IMR-90 (cell line): ENCODE measurements at regions not wholly inside any gene's neighbourhood (a gene's known extent, or its start where the extent isn't known, plus 50 kb on each side); places are given as distances from the start of the nearest gene placed in this dataset.

Experiments
- ATAC-seq: fragments of 200-7000 bp; cut with Tn5 transposase; 2 replicates; pipeline ENCODE4 v1.9.1; 2020; ENCODE audit warnings: low read depth, mild to moderate bottlenecking, moderate library complexity
- BruUV-seq: library from RNA; stranded (reverse); fragments of 400-500 nt; replicated peaks from 2 replicates; lab custom pipeline; 2021; lab: Mats Ljungman, UMichigan
- CTCF ChIA-PET: fragments of 300-600 bp; formaldehyde crosslinking; extraction: SDS; loops from one replicate; lab custom pipeline; 2021; ENCODE audit warnings: antibody characterized with exemption; lab: Yijun Ruan, JAX
- POLR2A ChIA-PET: fragments of 300-600 bp; sonication (Branson Sonifier 250); formaldehyde crosslinking; loops from one replicate; lab custom pipeline; 2022; ENCODE audit warnings: antibody characterized with exemption; ENCODE audit not compliant: unreplicated experiment; lab: Charles Lee
- DNase-seq: peaks from one replicate; pipeline ENCODE4 v3.0.0; 2013
- H2AFZ ChIP-seq: replicated peaks from 2 replicates; pipeline ENCODE3; 2013; ENCODE audit warnings: low read length, mild to moderate bottlenecking; ENCODE audit not compliant: poor library complexity
- H2AK5ac ChIP-seq: 2 replicates; pipeline ENCODE4 v1.6.1; 2013; ENCODE audit warnings: low read depth, low read length, inconsistent platforms
- H2AK9ac ChIP-seq: replicated peaks from 2 replicates; pipeline ENCODE3; 2013; ENCODE audit warnings: mild to moderate bottlenecking, low read depth, low read length, moderate library complexity; ENCODE audit not compliant: poor library complexity
- H2BK120ac ChIP-seq: 2 replicates; pipeline ENCODE4 v1.6.1; 2013; ENCODE audit warnings: low read depth, low read length, inconsistent platforms
- H2BK15ac ChIP-seq: 3 replicates; pipeline ENCODE4 v1.6.1; 2013; ENCODE audit warnings: low read depth, low read length, inconsistent platforms
- H2BK20ac ChIP-seq: 2 replicates; pipeline ENCODE4 v1.6.1; 2013; ENCODE audit warnings: low read depth, mild to moderate bottlenecking, inconsistent platforms, low read length, moderate library complexity
- H2BK5ac ChIP-seq: 2 replicates; pipeline ENCODE4 v1.6.1; 2013; ENCODE audit warnings: mild to moderate bottlenecking, low read depth, low read length, inconsistent platforms; ENCODE audit not compliant: poor library complexity, severe bottlenecking
- H3K14ac ChIP-seq: replicated peaks from 2 replicates; pipeline ENCODE4 v1.6.1; 2013; ENCODE audit warnings: low read depth, low read length, inconsistent platforms
- H3K18ac ChIP-seq: 2 replicates; pipeline ENCODE4 v1.6.1; 2013; ENCODE audit warnings: low read depth, low read length, control low read depth
- H3K23ac ChIP-seq: 2 replicates; pipeline ENCODE4 v1.6.1; 2013; ENCODE audit warnings: low read depth, low read length, inconsistent platforms
- H3K27ac ChIP-seq: 2 replicates; pipeline ENCODE4 v1.5.1; 2013; ENCODE audit warnings: mild to moderate bottlenecking, control low read depth, low read length; ENCODE audit not compliant: insufficient read depth
- H3K27me3 ChIP-seq: 2 replicates; pipeline ENCODE4 v1.6.1; 2013; ENCODE audit warnings: low read length; ENCODE audit not compliant: control insufficient read depth, insufficient read depth
- H3K36me3 ChIP-seq: 2 replicates; pipeline ENCODE4 v1.6.1; 2013; ENCODE audit warnings: low read length, mixed read lengths; ENCODE audit not compliant: control insufficient read depth, insufficient read depth
- H3K4ac ChIP-seq: 2 replicates; pipeline ENCODE4 v1.6.1; 2013; ENCODE audit warnings: low read depth, low read length, inconsistent platforms
- H3K4me1 ChIP-seq: 2 replicates; pipeline ENCODE4 v1.6.1; 2013; ENCODE audit warnings: low read length, mixed read lengths; ENCODE audit not compliant: control insufficient read depth, insufficient read depth
- H3K4me2 ChIP-seq: 2 replicates; pipeline ENCODE4 v1.6.1; 2013; ENCODE audit warnings: low read depth, mild to moderate bottlenecking, control low read depth, low read length, moderate library complexity
- H3K4me3 ChIP-seq: 2 replicates; pipeline ENCODE4 v1.5.1; 2013; ENCODE audit warnings: low read depth, mild to moderate bottlenecking, control low read depth, low read length, moderate library complexity; ENCODE audit not compliant: insufficient read depth
- H3K56ac ChIP-seq: 2 replicates; pipeline ENCODE4 v1.6.1; 2013; ENCODE audit warnings: low read length, inconsistent platforms; ENCODE audit not compliant: insufficient read depth; ENCODE audit errors: extremely low read depth
- H3K79me1 ChIP-seq, 2 experiments: 2 replicates each; pipeline ENCODE4 v1.6.1; 2013; ENCODE audit warnings: low read length in 2 of 2, inconsistent platforms in 1 of 2, low read depth in 1 of 2
- H3K9ac ChIP-seq: 2 replicates; pipeline ENCODE4 v1.6.1; 2013; ENCODE audit warnings: low read depth, low read length, control low read depth
- H3K9me1 ChIP-seq: 2 replicates; pipeline ENCODE4 v1.6.1; 2013; ENCODE audit warnings: low read length, inconsistent platforms; ENCODE audit not compliant: insufficient read depth
- H3K9me3 ChIP-seq: 2 replicates; pipeline ENCODE4 v1.6.1; 2013; ENCODE audit warnings: low read length; ENCODE audit not compliant: control insufficient read depth, insufficient read depth
- H4K20me1 ChIP-seq: 2 replicates; pipeline ENCODE4 v1.6.1; 2013; ENCODE audit warnings: low read length, inconsistent platforms; ENCODE audit not compliant: insufficient read depth
- H4K5ac ChIP-seq: 2 replicates; pipeline ENCODE4 v1.6.1; 2013; ENCODE audit warnings: mild to moderate bottlenecking, low read depth, low read length, control low read depth
- H4K8ac ChIP-seq, 2 experiments: 2 replicates each; pipeline ENCODE4 v1.6.1; 2013; ENCODE audit warnings: low read depth in 2 of 2, low read length in 2 of 2, control low read depth in 1 of 2, inconsistent platforms in 1 of 2
- H4K91ac ChIP-seq: 2 replicates; pipeline ENCODE4 v1.6.1; 2013; ENCODE audit warnings: low read depth, low read length, inconsistent platforms; ENCODE audit not compliant: insufficient read depth
- BHLHE40 ChIP-seq: fragments of 150-350 bp; IDR thresholded peaks from 2 replicates; pipeline ENCODE4 v1.6.1; 2016; ENCODE audit warnings: mild to moderate bottlenecking, low read depth, low read length
- CEBPB ChIP-seq: IDR thresholded peaks from 2 replicates; pipeline ENCODE4 v1.6.1; 2012; ENCODE audit warnings: low read depth, low read length, improper control_type of control experiment
- CHD1 ChIP-seq: IDR thresholded peaks from 2 replicates; pipeline ENCODE4 v1.6.1; 2012; ENCODE audit warnings: low read depth, low read length, improper control_type of control experiment
- FOS ChIP-seq: fragments of 150-350 bp; IDR thresholded peaks from 2 replicates; pipeline ENCODE4 v1.6.1; 2016; ENCODE audit warnings: low read depth, low read length
- MAFK ChIP-seq: IDR thresholded peaks from 2 replicates; pipeline ENCODE4 v1.6.1; 2012; ENCODE audit warnings: low read depth, low read length, improper control_type of control experiment
- MAZ ChIP-seq: IDR thresholded peaks from 2 replicates; pipeline ENCODE4 v1.6.1; 2012; ENCODE audit warnings: low read depth, mild to moderate bottlenecking, low read length, improper control_type of control experiment, moderate library complexity, borderline replicate concordance
- MXI1 ChIP-seq: IDR thresholded peaks from 2 replicates; pipeline ENCODE4 v1.6.1; 2012; ENCODE audit warnings: low read depth, mild to moderate bottlenecking, low read length, moderate library complexity, borderline replicate concordance
- NFE2L2 ChIP-seq: fragments of 150-350 bp; IDR thresholded peaks from 2 replicates; pipeline ENCODE4 v1.6.1; 2016; ENCODE audit warnings: low read depth, mild to moderate bottlenecking, low read length
- POLR2A ChIP-seq: IDR thresholded peaks from 2 replicates; pipeline ENCODE4 v1.6.1; 2012; ENCODE audit warnings: mild to moderate bottlenecking, low read depth, low read length
- RAD21 ChIP-seq: IDR thresholded peaks from 2 replicates; pipeline ENCODE4 v1.6.1; 2012; ENCODE audit warnings: low read length, improper control_type of control experiment
- RCOR1 ChIP-seq: IDR thresholded peaks from 2 replicates; pipeline ENCODE4 v1.6.1; 2012; ENCODE audit warnings: mild to moderate bottlenecking, low read length, improper control_type of control experiment; ENCODE audit not compliant: insufficient replicate concordance
- RFX5 ChIP-seq: IDR thresholded peaks from 2 replicates; pipeline ENCODE4 v1.8.0; 2012; ENCODE audit warnings: low read depth, mild to moderate bottlenecking, low read length, moderate library complexity
- SMC3 ChIP-seq: fragments of 150-350 bp; IDR thresholded peaks from 2 replicates; pipeline ENCODE4 v1.6.1; 2016; ENCODE audit warnings: low read depth, mild to moderate bottlenecking, antibody characterized with exemption, low read length, moderate library complexity
- WGBS, 2 experiments: methylation state at CpG; one replicate each; pipeline versions ENCODE4 v1.1.5 to v1.1.7; 2013; ENCODE audit warnings: missing lambda C conversion rate in 2 of 2; ENCODE audit not compliant: insufficient read length in 1 of 2; ENCODE audit errors: extremely low coverage in 2 of 2; 5-methylcytosine and 5-hydroxymethylcytosine counted together
- dilution Hi-C: fragments of 300-500 bp; cut with HindIII; formaldehyde crosslinking; loops from one replicate; pipeline ENCODE4 v1.14.3; 2018; ENCODE audit warnings: low sequenced_read_pairs; ENCODE audit not compliant: unreplicated experiment
- in situ Hi-C: fragments of 300-500 bp; cut with MboI; formaldehyde crosslinking; loops from 3 replicates; pipeline ENCODE4 v1.14.3; 2019; ENCODE audit warnings: low sequenced_read_pairs, inconsistent platforms, mixed read lengths
- intact Hi-C: fragments of 100-400 bp; cut with micrococcal nuclease; formaldehyde crosslinking; loops from 2 replicates; pipeline ENCODE4 v1.10.0; 2022
- TF ChIP-seq, protein P1 (sequence below): conservative IDR thresholded peaks from 2 replicates; pipeline ENCODE4 v1.5.1; 2012; ENCODE audit warnings: mild to moderate bottlenecking, low read depth, low read length, improper control_type of control experiment
- TF ChIP-seq, protein P2 (sequence below): fragments of 150-350 bp; IDR thresholded peaks from 2 replicates; pipeline ENCODE4 v1.6.1; 2017; ENCODE audit warnings: mild to moderate bottlenecking, antibody characterized with exemption, low read length, low read depth
- TF ChIP-seq, protein P3 (sequence below): fragments of 150-350 bp; IDR thresholded peaks from 2 replicates; pipeline ENCODE4 v1.6.1; 2016; ENCODE audit warnings: low read depth, mild to moderate bottlenecking, low read length, moderate library complexity, borderline replicate concordance

DNA sequence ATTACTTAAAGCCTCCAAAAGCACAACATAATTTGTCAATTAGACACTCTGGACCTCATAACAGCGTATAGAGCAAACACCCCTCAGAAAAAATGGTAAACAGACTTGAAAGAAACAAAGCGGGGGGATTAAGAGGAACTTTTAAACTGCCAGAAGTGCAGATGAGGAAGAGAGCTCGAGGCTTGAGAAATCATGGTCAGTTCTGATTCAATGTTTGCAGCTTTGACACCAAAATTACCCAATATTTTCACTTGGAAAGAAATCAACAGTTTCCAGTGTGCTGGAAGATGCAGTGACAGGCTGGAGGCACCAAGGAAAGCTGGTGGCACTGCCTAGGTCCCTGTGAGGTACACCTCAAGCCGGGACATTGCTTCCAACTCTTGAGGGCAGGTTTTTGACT, 180.9 kb upstream of the TOX3 start:
- no peaks in the 10 kb centered on the region for H3K27me3 ChIP-seq
- no peak overlapping the region for H3K4me2 ChIP-seq
- no peak overlapping the region for H2BK120ac ChIP-seq
- no peak overlapping the region for H3K27ac ChIP-seq
- no peaks in the 10 kb centered on the region for H3K36me3 ChIP-seq
- no CpG with 5 or more reads among the region's 4 CpGs for WGBS, 2 experiments
- BruUV-seq: no TSS peak
- DNase-seq (no peak), ATAC-seq (no peak)
- TF ChIP-seq, protein P1, sequence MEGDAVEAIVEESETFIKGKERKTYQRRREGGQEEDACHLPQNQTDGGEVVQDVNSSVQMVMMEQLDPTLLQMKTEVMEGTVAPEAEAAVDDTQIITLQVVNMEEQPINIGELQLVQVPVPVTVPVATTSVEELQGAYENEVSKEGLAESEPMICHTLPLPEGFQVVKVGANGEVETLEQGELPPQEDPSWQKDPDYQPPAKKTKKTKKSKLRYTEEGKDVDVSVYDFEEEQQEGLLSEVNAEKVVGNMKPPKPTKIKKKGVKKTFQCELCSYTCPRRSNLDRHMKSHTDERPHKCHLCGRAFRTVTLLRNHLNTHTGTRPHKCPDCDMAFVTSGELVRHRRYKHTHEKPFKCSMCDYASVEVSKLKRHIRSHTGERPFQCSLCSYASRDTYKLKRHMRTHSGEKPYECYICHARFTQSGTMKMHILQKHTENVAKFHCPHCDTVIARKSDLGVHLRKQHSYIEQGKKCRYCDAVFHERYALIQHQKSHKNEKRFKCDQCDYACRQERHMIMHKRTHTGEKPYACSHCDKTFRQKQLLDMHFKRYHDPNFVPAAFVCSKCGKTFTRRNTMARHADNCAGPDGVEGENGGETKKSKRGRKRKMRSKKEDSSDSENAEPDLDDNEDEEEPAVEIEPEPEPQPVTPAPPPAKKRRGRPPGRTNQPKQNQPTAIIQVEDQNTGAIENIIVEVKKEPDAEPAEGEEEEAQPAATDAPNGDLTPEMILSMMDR: no peak
- TF ChIP-seq FOS: no peak
- TF ChIP-seq, protein P2, sequence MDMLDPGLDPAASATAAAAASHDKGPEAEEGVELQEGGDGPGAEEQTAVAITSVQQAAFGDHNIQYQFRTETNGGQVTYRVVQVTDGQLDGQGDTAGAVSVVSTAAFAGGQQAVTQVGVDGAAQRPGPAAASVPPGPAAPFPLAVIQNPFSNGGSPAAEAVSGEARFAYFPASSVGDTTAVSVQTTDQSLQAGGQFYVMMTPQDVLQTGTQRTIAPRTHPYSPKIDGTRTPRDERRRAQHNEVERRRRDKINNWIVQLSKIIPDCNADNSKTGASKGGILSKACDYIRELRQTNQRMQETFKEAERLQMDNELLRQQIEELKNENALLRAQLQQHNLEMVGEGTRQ: no peak
- TF ChIP-seq BHLHE40: no peak
- TF ChIP-seq MAFK: no peak
- TF ChIP-seq RAD21: no peak
- TF ChIP-seq SMC3: no peak
- no peak for TF ChIP-seq CHD1
- TF ChIP-seq RCOR1: no peak
- TF ChIP-seq RFX5: no peak
- TF ChIP-seq NFE2L2: no peak
- TF ChIP-seq, protein P3, sequence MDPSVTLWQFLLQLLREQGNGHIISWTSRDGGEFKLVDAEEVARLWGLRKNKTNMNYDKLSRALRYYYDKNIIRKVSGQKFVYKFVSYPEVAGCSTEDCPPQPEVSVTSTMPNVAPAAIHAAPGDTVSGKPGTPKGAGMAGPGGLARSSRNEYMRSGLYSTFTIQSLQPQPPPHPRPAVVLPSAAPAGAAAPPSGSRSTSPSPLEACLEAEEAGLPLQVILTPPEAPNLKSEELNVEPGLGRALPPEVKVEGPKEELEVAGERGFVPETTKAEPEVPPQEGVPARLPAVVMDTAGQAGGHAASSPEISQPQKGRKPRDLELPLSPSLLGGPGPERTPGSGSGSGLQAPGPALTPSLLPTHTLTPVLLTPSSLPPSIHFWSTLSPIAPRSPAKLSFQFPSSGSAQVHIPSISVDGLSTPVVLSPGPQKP: no peak
- TF ChIP-seq POLR2A: no peak
- TF ChIP-seq MXI1: no peak
- TF ChIP-seq CEBPB: no peak
- no peak for TF ChIP-seq MAZ
- in situ Hi-C loops (no loop called here), dilution Hi-C loops (no loop called here), intact Hi-C loops (no loop called here)
- H3K9me3 ChIP-seq: peaks cover 8% of the 10 kb centered on the region
- H2AK9ac ChIP-seq: no peak overlapping the region
- no peaks in the 10 kb centered on the region for H3K4me1 ChIP-seq
- H3K18ac ChIP-seq: no peak overlapping the region
- H3K4ac ChIP-seq: no peak overlapping the region
- H4K5ac ChIP-seq: no peak overlapping the region
- no peak overlapping the region for H3K9ac ChIP-seq
- POLR2A ChIA-PET: no interaction called here
- no peak overlapping the region for H2BK5ac ChIP-seq
- no peak overlapping the region for H2AK5ac ChIP-seq
- H3K56ac ChIP-seq: no peak overlapping the region
- H2BK15ac ChIP-seq: no peak overlapping the region
- H4K91ac ChIP-seq: no peak overlapping the region
- H4K20me1 ChIP-seq: no peaks in the 10 kb centered on the region
- H2AFZ ChIP-seq: no peak overlapping the region
- H3K23ac ChIP-seq: no peak overlapping the region
- H3K14ac ChIP-seq: no peak overlapping the region
- no peak overlapping the region for H4K8ac ChIP-seq
- H3K9me1 ChIP-seq: no peaks in the 10 kb centered on the region
- no peak overlapping the region for H2BK20ac ChIP-seq
- CTCF ChIA-PET: no interaction called here
- no peak overlapping the region for H3K4me3 ChIP-seq
- no peaks in the 10 kb centered on the region for H3K79me1 ChIP-seq
